GM12878 (cell line): ENCODE measurements at regions not wholly inside any gene's neighbourhood (a gene's known extent, or its start where the extent isn't known, plus 50 kb on each side); places are given as distances from the start of the nearest gene placed in this dataset.

Source experiments
- CBX5 ChIP-seq: sonication (generic); IDR thresholded peaks from 2 replicates; pipeline ENCODE4 v1.6.1; 2016; ENCODE audit warnings: low read depth, moderate library complexity, mild to moderate bottlenecking, inconsistent platforms
- CEBPB ChIP-seq, 2 experiments: fragments of 150-350 bp in 1 of 2; IDR thresholded peaks; 2 replicates each; pipeline ENCODE4 v1.6.1; 2012 to 2014; ENCODE audit warnings: low read depth in 2 of 2, low read length in 2 of 2, borderline replicate concordance in 1 of 2, inconsistent platforms in 1 of 2
- CTCF ChIP-seq, 3 experiments: IDR thresholded peaks in 2 of 3; conservative IDR thresholded peaks in 1 of 3; 2 replicates each; pipeline ENCODE4 v1.5.1; 2011; ENCODE audit warnings: low read depth in 3 of 3, low read length in 3 of 3, mild to moderate bottlenecking in 3 of 3, control low read depth in 2 of 3, moderate library complexity in 2 of 3, inconsistent platforms in 1 of 3, mixed read lengths in 1 of 3; ENCODE audit not compliant: control insufficient read depth in 2 of 3, insufficient read depth in 1 of 3; ENCODE audit errors: extremely low read depth in 1 of 3
- EGR1 ChIP-seq, 2 experiments: IDR thresholded peaks; 1 replicate in 1 of 2; 2 replicates in 1 of 2; pipeline ENCODE4 v1.6.1; 2011 to 2012; ENCODE audit warnings: low read depth in 2 of 2, low read length in 2 of 2, borderline replicate concordance in 1 of 2, mild to moderate bottlenecking in 1 of 2, moderate library complexity in 1 of 2
- FOXM1 ChIP-seq: IDR thresholded peaks from 2 replicates; pipeline ENCODE4 v1.6.1; 2012; ENCODE audit warnings: low read depth, mild to moderate bottlenecking, inconsistent platforms, low read length, moderate library complexity
- HSF1 ChIP-seq: fragments of 150-350 bp; IDR thresholded peaks from 2 replicates; pipeline ENCODE4 v1.6.1; 2014; ENCODE audit warnings: mild to moderate bottlenecking, low read depth, low read length
- REST ChIP-seq: IDR thresholded peaks from 2 replicates; pipeline ENCODE4 v1.6.1; 2012; ENCODE audit warnings: mild to moderate bottlenecking, low read depth, low read length
- USF1 ChIP-seq: IDR thresholded peaks from 2 replicates; pipeline ENCODE4 v1.6.1; 2011; ENCODE audit warnings: borderline replicate concordance, low read depth, mild to moderate bottlenecking, moderate library complexity, mixed read lengths, low read length; ENCODE audit not compliant: insufficient read depth; ENCODE audit errors: extremely low read length

- TF ChIP-seq REST = no peak
- TF ChIP-seq EGR1 (IDR thresholded peaks at IDR 0.05; ENCODE audit: borderline replicate concordance in 1 of 2, low read depth in 2 of 2, low read length in 2 of 2) = no peak
- TF ChIP-seq CTCF (IDR thresholded peaks at IDR 0.05 in 2 of 3, conservative IDR thresholded peaks at IDR 0.05 in 1 of 3; ENCODE audit: control insufficient read depth in 2 of 3, extremely low read depth in 1 of 3, insufficient read depth in 1 of 3, low read depth in 3 of 3, low read length in 3 of 3) = no peak
- no peak for TF ChIP-seq CEBPB (IDR thresholded peaks at IDR 0.05; ENCODE audit: borderline replicate concordance in 1 of 2, low read depth in 2 of 2, low read length in 2 of 2)
- TF ChIP-seq USF1 = no peak
- no peak for TF ChIP-seq HSF1
- no peak for TF ChIP-seq CBX5
- no peak for TF ChIP-seq FOXM1
These were observed 208.7 kb downstream of the KCNJ2 start for GRCh38 chr17:70378076-70378475.
